Ishikawa (cell line): ENCODE measurements at regions not wholly inside any gene's neighbourhood (a gene's known extent, or its start where the extent isn't known, plus 50 kb on each side); places are given as distances from the start of the nearest gene placed in this dataset.

Source experiments
- CEBPB ChIP-seq: IDR thresholded peaks from 2 replicates; pipeline ENCODE4 v1.6.1; 2012
- CREB1 ChIP-seq: IDR thresholded peaks from 2 replicates; pipeline ENCODE4 v1.6.1; 2012; ENCODE audit warnings: low read depth
- EP300 ChIP-seq: IDR thresholded peaks from 2 replicates; pipeline ENCODE4 v1.6.1; 2012; ENCODE audit warnings: borderline replicate concordance
- FOXM1 ChIP-seq: IDR thresholded peaks from 2 replicates; pipeline ENCODE4 v1.6.1; 2012; ENCODE audit warnings: low read depth, borderline replicate concordance
- TAF1 ChIP-seq: IDR thresholded peaks from 2 replicates; pipeline ENCODE4 v1.6.1; 2012; ENCODE audit warnings: low read depth, mild to moderate bottlenecking
- YY1 ChIP-seq: IDR thresholded peaks from 2 replicates; pipeline ENCODE4 v1.6.1; 2012; ENCODE audit warnings: low read depth
- TF ChIP-seq, protein P1 (sequence below): IDR thresholded peaks from 2 replicates; pipeline ENCODE4 v1.6.1; 2012; ENCODE audit warnings: low read depth, mild to moderate bottlenecking

GRCh38 chr13:97892717-97893116 lies 60.8 kb upstream of the IPO5 start:
- TF ChIP-seq EP300 (no peak), YY1 (no peak), TAF1 (no peak), CREB1 (no peak), FOXM1 (no peak), CEBPB (no peak)
- TF ChIP-seq, protein P1, sequence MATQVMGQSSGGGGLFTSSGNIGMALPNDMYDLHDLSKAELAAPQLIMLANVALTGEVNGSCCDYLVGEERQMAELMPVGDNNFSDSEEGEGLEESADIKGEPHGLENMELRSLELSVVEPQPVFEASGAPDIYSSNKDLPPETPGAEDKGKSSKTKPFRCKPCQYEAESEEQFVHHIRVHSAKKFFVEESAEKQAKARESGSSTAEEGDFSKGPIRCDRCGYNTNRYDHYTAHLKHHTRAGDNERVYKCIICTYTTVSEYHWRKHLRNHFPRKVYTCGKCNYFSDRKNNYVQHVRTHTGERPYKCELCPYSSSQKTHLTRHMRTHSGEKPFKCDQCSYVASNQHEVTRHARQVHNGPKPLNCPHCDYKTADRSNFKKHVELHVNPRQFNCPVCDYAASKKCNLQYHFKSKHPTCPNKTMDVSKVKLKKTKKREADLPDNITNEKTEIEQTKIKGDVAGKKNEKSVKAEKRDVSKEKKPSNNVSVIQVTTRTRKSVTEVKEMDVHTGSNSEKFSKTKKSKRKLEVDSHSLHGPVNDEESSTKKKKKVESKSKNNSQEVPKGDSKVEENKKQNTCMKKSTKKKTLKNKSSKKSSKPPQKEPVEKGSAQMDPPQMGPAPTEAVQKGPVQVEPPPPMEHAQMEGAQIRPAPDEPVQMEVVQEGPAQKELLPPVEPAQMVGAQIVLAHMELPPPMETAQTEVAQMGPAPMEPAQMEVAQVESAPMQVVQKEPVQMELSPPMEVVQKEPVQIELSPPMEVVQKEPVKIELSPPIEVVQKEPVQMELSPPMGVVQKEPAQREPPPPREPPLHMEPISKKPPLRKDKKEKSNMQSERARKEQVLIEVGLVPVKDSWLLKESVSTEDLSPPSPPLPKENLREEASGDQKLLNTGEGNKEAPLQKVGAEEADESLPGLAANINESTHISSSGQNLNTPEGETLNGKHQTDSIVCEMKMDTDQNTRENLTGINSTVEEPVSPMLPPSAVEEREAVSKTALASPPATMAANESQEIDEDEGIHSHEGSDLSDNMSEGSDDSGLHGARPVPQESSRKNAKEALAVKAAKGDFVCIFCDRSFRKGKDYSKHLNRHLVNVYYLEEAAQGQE = no peak
